Muscle of arm (tissue), 1 donor: ENCODE measurements at regions not wholly inside any gene's neighbourhood (a gene's known extent, or its start where the extent isn't known, plus 50 kb on each side); places are given as distances from the start of the nearest gene placed in this dataset.
"Not testable (repeated sequence)": the region's sequence is repeated elsewhere in the genome, so short reads cannot be mapped to it uniquely, and the experiment has no call there.

Experiments
- DNase-seq: peaks from one replicate; pipeline ENCODE4 v3.0.0-alpha.2; 2013

GRCh38 chr2:32874931-32875330 is 71.8 kb upstream of the LTBP1 start:
- DNase-seq: no peak

- DNase-seq: peak; percentile 34
Observed at GRCh38 chr2:32877587-32878510, 68.9 kb upstream of the LTBP1 start.

GRCh38 chr2:32879943-32880342 is 66.8 kb upstream of the LTBP1 start:
- DNase-seq: not testable (repeated sequence)

GRCh38 chr2:32882816-32883810 is 63.6 kb upstream of the LTBP1 start:
- no peak for DNase-seq

GRCh38 chr2:32884346-32884745 is 62.4 kb upstream of the LTBP1 start:
- DNase-seq: no peak

- DNase-seq: not testable (repeated sequence)
Observed at GRCh38 chr2:32886397-32887055, 60.2 kb upstream of the LTBP1 start.

GRCh38 chr2:32887125-32887524 is 59.6 kb upstream of the LTBP1 start:
- no peak for DNase-seq

GRCh38 chr2:32894119-32894728 is 52.5 kb upstream of the LTBP1 start:
- DNase-seq: no peak

- no peak for DNase-seq
Observed at GRCh38 chr2:32895424-32895823, 51.3 kb upstream of the LTBP1 start.
